ENCODE measurements at regions not wholly inside any gene's neighbourhood (a gene's known extent, or its start where the extent isn't known, plus 50 kb on each side); places are given as distances from the start of the nearest gene placed in this dataset.

DNA sequence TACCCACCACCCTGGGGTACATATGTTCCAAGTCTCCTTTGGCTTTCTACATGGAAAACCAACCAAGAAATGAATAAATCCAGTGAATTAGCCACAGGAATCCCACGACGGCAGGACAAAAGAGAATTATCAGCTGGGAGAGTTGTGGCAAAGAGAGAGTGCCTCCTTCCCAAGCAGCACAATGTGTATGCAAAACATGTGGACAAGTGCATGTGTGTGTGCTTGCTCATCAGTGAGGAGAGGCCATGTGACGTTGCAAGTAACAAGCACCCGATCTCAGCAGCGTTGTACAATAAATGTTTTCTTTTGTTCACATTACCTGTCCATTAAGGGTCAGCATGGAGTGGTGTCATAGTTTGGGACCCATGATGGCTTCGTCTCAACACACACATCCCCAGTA is 50.0 kb upstream of the EMX2 start:
- no CpG with 5 or more reads among the region's 6 CpGs for WGBS (ENCODE audit: extremely low coverage, insufficient coverage, insufficient read length)
- Histone ChIP-seq H3K14ac (ENCODE audit: low read length) (no peak overlapping the region), H3K4me3 (ENCODE audit: low read depth, low read length) (no peak overlapping the region), H2BK120ac (ENCODE audit: insufficient read depth, low read length, poor library complexity) (no peak overlapping the region), H2AFZ (ENCODE audit: insufficient read depth, low read length, poor library complexity) (no peak overlapping the region), H3K4ac (ENCODE audit: low read depth, low read length) (no peak overlapping the region), H2BK5ac (ENCODE audit: low read depth, low read length, poor library complexity) (no peak overlapping the region), H3K36me3 (ENCODE audit: control insufficient read depth in 1 of 2, insufficient read depth in 2 of 2, low read length in 2 of 2) (no peaks in the 10 kb centered on the region), H2AK5ac (ENCODE audit: low read length) (no peak overlapping the region), H3K9me3 (ENCODE audit: insufficient read depth, low read depth, low read length) (no peaks in the 10 kb centered on the region), H3K79me1 (ENCODE audit: low read length) (no peaks in the 10 kb centered on the region), H2BK12ac (ENCODE audit: low read length) (no peak overlapping the region), H4K8ac (ENCODE audit: low read depth, low read length) (no peak overlapping the region), H3K27ac (ENCODE audit: low read depth, low read length) (no peak overlapping the region), H3K4me2 (ENCODE audit: low read length) (no peak overlapping the region), H3K79me2 (ENCODE audit: control insufficient read depth, insufficient read depth, low read length, poor library complexity) (no peaks in the 10 kb centered on the region), H3K9ac (ENCODE audit: low read length) (no peak overlapping the region), H3K4me1 (ENCODE audit: control insufficient read depth in 1 of 2, insufficient read depth in 2 of 2, low read length in 2 of 2) (no peaks in the 10 kb centered on the region), H3K23ac (ENCODE audit: low read length) (no peak overlapping the region), H4K12ac (ENCODE audit: low read depth, low read length) (no peak overlapping the region), H4K91ac (ENCODE audit: low read depth, low read length) (no peak overlapping the region), H3K27me3 (ENCODE audit: insufficient read depth, low read length) (no peaks in the 10 kb centered on the region), H3K18ac (ENCODE audit: low read length) (no peak overlapping the region)
- no peak for DNase-seq

DNA sequence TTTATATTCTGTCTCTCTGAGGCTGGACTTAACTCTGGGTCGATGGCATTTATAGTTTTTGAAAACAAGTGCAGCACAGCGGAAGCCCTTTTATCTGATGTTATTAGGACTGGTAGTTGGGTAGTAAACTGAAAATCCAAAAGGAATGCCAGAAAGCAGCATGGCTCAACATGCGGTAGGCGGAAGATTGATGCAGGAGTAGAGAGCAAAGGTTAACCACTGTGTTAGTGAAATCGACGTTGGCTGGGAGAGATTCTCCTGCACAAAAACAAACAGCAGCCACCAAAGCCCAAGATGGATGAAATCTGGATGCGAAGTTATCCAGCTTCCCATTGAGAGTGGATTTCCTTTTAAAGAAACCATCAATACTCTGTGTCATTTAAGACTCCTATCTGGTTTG is 54.5 kb upstream of the EMX2 start:
- H3K23ac ChIP-seq (ENCODE audit: low read length): no peak overlapping the region
- no peak for DNase-seq
- H3K4me1 ChIP-seq (ENCODE audit: control insufficient read depth in 1 of 2, insufficient read depth in 2 of 2, low read length in 2 of 2): no peaks in the 10 kb centered on the region
- no peak overlapping the region for H3K4ac ChIP-seq (ENCODE audit: low read depth, low read length)
- H2BK120ac ChIP-seq (ENCODE audit: insufficient read depth, low read length, poor library complexity): no peak overlapping the region
- no peaks in the 10 kb centered on the region for H3K79me2 ChIP-seq (ENCODE audit: control insufficient read depth, insufficient read depth, low read length, poor library complexity)
- H2AFZ ChIP-seq (ENCODE audit: insufficient read depth, low read length, poor library complexity): no peak overlapping the region
- no peak overlapping the region for H3K27ac ChIP-seq (ENCODE audit: low read depth, low read length)
- H3K79me1 ChIP-seq (ENCODE audit: low read length): no peaks in the 10 kb centered on the region
- WGBS (ENCODE audit: extremely low coverage, insufficient coverage, insufficient read length): no CpG with 5 or more reads among the region's 7 CpGs
- H4K8ac ChIP-seq (ENCODE audit: low read depth, low read length): no peak overlapping the region
- no peak overlapping the region for H3K9ac ChIP-seq (ENCODE audit: low read length)
- H2BK5ac ChIP-seq (ENCODE audit: low read depth, low read length, poor library complexity): no peak overlapping the region
- no peak overlapping the region for H3K14ac ChIP-seq (ENCODE audit: low read length)
- H2BK12ac ChIP-seq (ENCODE audit: low read length): no peak overlapping the region
- H2AK5ac ChIP-seq (ENCODE audit: low read length): no peak overlapping the region
- H3K27me3 ChIP-seq (ENCODE audit: insufficient read depth, low read length): no peaks in the 10 kb centered on the region
- no peaks in the 10 kb centered on the region for H3K36me3 ChIP-seq (ENCODE audit: control insufficient read depth in 1 of 2, insufficient read depth in 2 of 2, low read length in 2 of 2)
- no peak overlapping the region for H4K91ac ChIP-seq (ENCODE audit: low read depth, low read length)
- no peak overlapping the region for H4K12ac ChIP-seq (ENCODE audit: low read depth, low read length)
- H3K18ac ChIP-seq (ENCODE audit: low read length): no peak overlapping the region
- no peak overlapping the region for H3K4me2 ChIP-seq (ENCODE audit: low read length)
- H3K4me3 ChIP-seq (ENCODE audit: low read depth, low read length): no peak overlapping the region
- H3K9me3 ChIP-seq (ENCODE audit: insufficient read depth, low read depth, low read length): no peaks in the 10 kb centered on the region

DNA sequence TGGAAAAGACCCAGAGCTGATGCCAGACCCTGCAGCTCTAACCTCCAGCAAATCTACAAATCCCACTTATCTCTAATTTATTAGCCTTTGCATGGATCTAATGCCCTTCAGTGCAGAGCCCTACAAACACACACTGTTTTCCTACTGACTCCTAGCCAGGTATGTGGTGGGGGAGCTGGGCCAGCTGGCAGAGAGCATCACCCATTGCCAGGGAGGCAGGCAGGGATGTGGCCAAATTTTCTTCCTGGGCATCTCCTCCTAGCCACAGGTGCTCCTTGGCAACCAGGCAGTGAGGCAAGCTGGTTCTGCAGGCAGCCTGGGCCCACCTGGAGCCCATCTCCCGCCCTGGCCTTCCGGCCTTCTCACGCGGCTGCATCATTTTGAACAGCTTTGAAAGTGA is 55.9 kb upstream of the EMX2 start:
- H2BK120ac ChIP-seq (ENCODE audit: insufficient read depth, low read length, poor library complexity): no peak overlapping the region
- H3K36me3 ChIP-seq (ENCODE audit: control insufficient read depth in 1 of 2, insufficient read depth in 2 of 2, low read length in 2 of 2): no peaks in the 10 kb centered on the region
- no peaks in the 10 kb centered on the region for H3K79me1 ChIP-seq (ENCODE audit: low read length)
- H3K27me3 ChIP-seq (ENCODE audit: insufficient read depth, low read length): no peaks in the 10 kb centered on the region
- no CpG with 5 or more reads among the region's 4 CpGs for WGBS (ENCODE audit: extremely low coverage, insufficient coverage, insufficient read length)
- H4K12ac ChIP-seq (ENCODE audit: low read depth, low read length): no peak overlapping the region
- no peak overlapping the region for H2BK5ac ChIP-seq (ENCODE audit: low read depth, low read length, poor library complexity)
- H3K14ac ChIP-seq (ENCODE audit: low read length): no peak overlapping the region
- H2AFZ ChIP-seq (ENCODE audit: insufficient read depth, low read length, poor library complexity): no peak overlapping the region
- H3K79me2 ChIP-seq (ENCODE audit: control insufficient read depth, insufficient read depth, low read length, poor library complexity): no peaks in the 10 kb centered on the region
- no peak overlapping the region for H4K91ac ChIP-seq (ENCODE audit: low read depth, low read length)
- H3K9ac ChIP-seq (ENCODE audit: low read length): no peak overlapping the region
- H3K4me2 ChIP-seq (ENCODE audit: low read length): no peak overlapping the region
- no peaks in the 10 kb centered on the region for H3K4me1 ChIP-seq (ENCODE audit: control insufficient read depth in 1 of 2, insufficient read depth in 2 of 2, low read length in 2 of 2)
- no peak overlapping the region for H2BK12ac ChIP-seq (ENCODE audit: low read length)
- no peak overlapping the region for H3K27ac ChIP-seq (ENCODE audit: low read depth, low read length)
- H3K4me3 ChIP-seq (ENCODE audit: low read depth, low read length): no peak overlapping the region
- H4K8ac ChIP-seq (ENCODE audit: low read depth, low read length): no peak overlapping the region
- no peak overlapping the region for H2AK5ac ChIP-seq (ENCODE audit: low read length)
- no peak overlapping the region for H3K18ac ChIP-seq (ENCODE audit: low read length)
- H3K23ac ChIP-seq (ENCODE audit: low read length): no peak overlapping the region
- no peak overlapping the region for H3K4ac ChIP-seq (ENCODE audit: low read depth, low read length)
- no peaks in the 10 kb centered on the region for H3K9me3 ChIP-seq (ENCODE audit: insufficient read depth, low read depth, low read length)
- DNase-seq: no peak

DNA sequence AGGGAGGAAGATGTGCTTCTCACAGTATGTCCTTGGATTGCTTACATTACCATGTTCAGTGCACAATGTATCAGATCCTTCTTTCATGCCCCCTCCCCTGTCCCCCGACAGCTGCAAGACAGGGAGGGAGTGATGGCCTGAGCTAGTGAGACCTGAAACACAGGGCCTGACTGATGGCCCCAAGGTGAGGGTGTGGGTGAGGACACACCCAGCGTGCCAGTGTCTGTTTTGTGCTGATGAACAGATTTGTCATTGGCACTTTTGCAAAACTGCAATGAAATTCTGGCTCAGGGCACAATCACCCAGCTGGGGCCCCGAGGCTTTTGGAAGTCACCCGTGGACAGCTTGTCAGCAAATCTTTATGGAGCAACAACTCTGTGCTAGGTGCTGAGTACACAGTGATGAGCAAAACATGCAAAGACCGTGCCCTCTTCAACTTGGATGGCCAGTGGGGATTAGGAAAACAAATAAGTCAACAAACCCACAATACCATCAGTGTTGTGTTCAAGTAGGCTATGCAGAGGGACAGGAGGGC is 59.4 kb upstream of the EMX2 start:
- Histone ChIP-seq H3K27ac (ENCODE audit: low read depth, low read length) (no peak overlapping the region), H3K9me3 (ENCODE audit: insufficient read depth, low read depth, low read length) (peaks cover 3% of the 10 kb centered on the region), H2BK12ac (ENCODE audit: low read length) (no peak overlapping the region), H3K18ac (ENCODE audit: low read length) (no peak overlapping the region), H3K4me1 (ENCODE audit: control insufficient read depth in 1 of 2, insufficient read depth in 2 of 2, low read length in 2 of 2) (no peaks in the 10 kb centered on the region), H3K9ac (ENCODE audit: low read length) (no peak overlapping the region), H3K23ac (ENCODE audit: low read length) (no peak overlapping the region), H3K27me3 (ENCODE audit: insufficient read depth, low read length) (no peaks in the 10 kb centered on the region), H4K12ac (ENCODE audit: low read depth, low read length) (no peak overlapping the region), H2AFZ (ENCODE audit: insufficient read depth, low read length, poor library complexity) (no peak overlapping the region), H3K14ac (ENCODE audit: low read length) (no peak overlapping the region), H3K79me2 (ENCODE audit: control insufficient read depth, insufficient read depth, low read length, poor library complexity) (no peaks in the 10 kb centered on the region), H3K79me1 (ENCODE audit: low read length) (no peaks in the 10 kb centered on the region), H3K4me2 (ENCODE audit: low read length) (no peak overlapping the region), H3K36me3 (ENCODE audit: control insufficient read depth in 1 of 2, insufficient read depth in 2 of 2, low read length in 2 of 2) (no peaks in the 10 kb centered on the region), H4K91ac (ENCODE audit: low read depth, low read length) (no peak overlapping the region), H2BK5ac (ENCODE audit: low read depth, low read length, poor library complexity) (no peak overlapping the region), H3K4me3 (ENCODE audit: low read depth, low read length) (no peak overlapping the region), H2BK120ac (ENCODE audit: insufficient read depth, low read length, poor library complexity) (no peak overlapping the region), H4K8ac (ENCODE audit: low read depth, low read length) (no peak overlapping the region), H2AK5ac (ENCODE audit: low read length) (no peak overlapping the region), H3K4ac (ENCODE audit: low read depth, low read length) (no peak overlapping the region)
- DNase-seq: no peak
- no CpG with 5 or more reads among the region's 5 CpGs for WGBS (ENCODE audit: extremely low coverage, insufficient coverage, insufficient read length)

Data from trophoblast cell (in vitro differentiated cells and primary cell).